GM12878 (cell line): ENCODE measurements at regions not wholly inside any gene's neighbourhood (a gene's known extent, or its start where the extent isn't known, plus 50 kb on each side); places are given as distances from the start of the nearest gene placed in this dataset.

Source experiments
- ATAC-seq: fragments of 200-7000 bp; cut with Tn5 transposase; 3 replicates; pipeline ENCODE4 v1.9.1; 2020; ENCODE audit warnings: mild to moderate bottlenecking, moderate library complexity
- BruUV-seq: library from RNA; stranded (reverse); fragments of 400-500 nt; replicated peaks from 2 replicates; lab custom pipeline; 2021; lab: Mats Ljungman, UMichigan
- CTCF ChIA-PET: fragments of 300-600 bp; sonication (Branson Sonifier 250); formaldehyde crosslinking; extraction: SDS; loops from one replicate; lab custom pipeline; 2021; ENCODE audit warnings: inconsistent platforms; lab: Yijun Ruan, JAX
- POLR2A ChIA-PET: fragments of 350-600 bp; formaldehyde crosslinking; extraction: SDS; loops from one replicate; lab custom pipeline; 2021; ENCODE audit warnings: inconsistent platforms; lab: Charles Lee
- RAD21 ChIA-PET: fragments of 300-600 bp; sonication (Branson Sonifier 250); formaldehyde crosslinking; loops from one replicate; lab custom pipeline; 2023; ENCODE audit warnings: antibody characterized with exemption; ENCODE audit not compliant: unreplicated experiment; lab: Charles Lee
- SMC1A ChIA-PET: fragments of 300-600 bp; sonication (Branson Sonifier 250); formaldehyde crosslinking; loops from one replicate; lab custom pipeline; 2023; ENCODE audit not compliant: unreplicated experiment, uncharacterized antibody; lab: Charles Lee
- DNase-seq: peaks from one replicate; pipeline ENCODE4 v3.0.0-alpha.2; 2011; ENCODE audit warnings: low read depth, low spot score
- FAIRE-seq: peaks from 3 replicates; lab custom pipeline; 2011; peaks lifted over from hg19 to GRCh38; lab: Jason Lieb, UNC
- H2AFZ ChIP-seq: 2 replicates; pipeline ENCODE4 v1.6.0; 2011; ENCODE audit warnings: low read depth, low read length, control low read depth; ENCODE audit not compliant: control insufficient read depth
- H3K27ac ChIP-seq: 2 replicates; pipeline ENCODE4 v1.5.1; 2011; ENCODE audit warnings: control low read depth; ENCODE audit not compliant: control insufficient read depth, insufficient read depth
- H3K27me3 ChIP-seq, 2 experiments: replicated peaks in 1 of 2; 2 replicates each; pipeline versions ENCODE4 v1.6.0 to v1.6.1; 2011; ENCODE audit warnings: low read length in 1 of 2; ENCODE audit not compliant: control insufficient read depth in 2 of 2, insufficient read depth in 2 of 2
- H3K36me3 ChIP-seq, 2 experiments: 2 replicates each; pipeline ENCODE4 v1.5.1; 2011; ENCODE audit warnings: low read length in 1 of 2; ENCODE audit not compliant: control insufficient read depth in 2 of 2, insufficient read depth in 2 of 2
- H3K4me1 ChIP-seq: 2 replicates; pipeline ENCODE4 v1.6.1; 2011; ENCODE audit warnings: mild to moderate bottlenecking, low read length, moderate library complexity, mixed read lengths; ENCODE audit not compliant: control insufficient read depth, insufficient read depth
- H3K4me2 ChIP-seq: 2 replicates; pipeline ENCODE4 v1.6.0; 2011; ENCODE audit warnings: control low read depth; ENCODE audit not compliant: control insufficient read depth, insufficient read depth
- H3K4me3 ChIP-seq: fragments of 200-600 bp; sonication (generic); 2 replicates; pipeline ENCODE4 v1.5.1; 2016
- H3K79me2 ChIP-seq: 2 replicates; pipeline ENCODE4 v1.6.0; 2011; ENCODE audit warnings: low read length; ENCODE audit not compliant: control insufficient read depth, insufficient read depth
- H3K9ac ChIP-seq: 2 replicates; pipeline ENCODE4 v1.8.0; 2011; ENCODE audit warnings: low read length, control low read depth, mixed read lengths; ENCODE audit not compliant: control insufficient read depth, insufficient read depth
- H3K9me3 ChIP-seq: replicated peaks from 3 replicates; pipeline ENCODE4 v1.5.1; 2011; ENCODE audit warnings: mild to moderate bottlenecking, low read length; ENCODE audit not compliant: control insufficient read depth, insufficient read depth
- H4K20me1 ChIP-seq: 2 replicates; pipeline ENCODE4 v1.6.0; 2011; ENCODE audit not compliant: control insufficient read depth, insufficient read depth
- BMI1 ChIP-seq: fragments of 450-650 bp; IDR thresholded peaks from 2 replicates; pipeline ENCODE4 v1.6.1; 2016; ENCODE audit warnings: mild to moderate bottlenecking, moderate library complexity, borderline replicate concordance
- CHD1 ChIP-seq: IDR thresholded peaks from 2 replicates; pipeline ENCODE4 v1.6.1; 2012; ENCODE audit warnings: low read depth, low read length, improper control_type of control experiment
- JUND ChIP-seq: IDR thresholded peaks from 2 replicates; pipeline ENCODE4 v1.6.1; 2012; ENCODE audit warnings: low read depth, mild to moderate bottlenecking, low read length, improper control_type of control experiment, moderate library complexity
- MEF2B ChIP-seq: fragments of 450-650 bp; IDR thresholded peaks from 2 replicates; pipeline ENCODE4 v1.6.1; 2018; ENCODE audit warnings: mild to moderate bottlenecking, moderate library complexity; ENCODE audit not compliant: partially characterized antibody, poor library complexity, severe bottlenecking
- RCOR1 ChIP-seq: conservative IDR thresholded peaks from 2 replicates; pipeline ENCODE4 v1.6.1; 2012; ENCODE audit warnings: low read depth, low read length, improper control_type of control experiment
- SIN3A ChIP-seq: IDR thresholded peaks from 2 replicates; pipeline ENCODE4 v1.6.1; 2012; ENCODE audit warnings: low read depth, low read length, improper control_type of control experiment
- SMAD1 ChIP-seq: fragments of 450-650 bp; IDR thresholded peaks from 2 replicates; pipeline ENCODE4 v1.6.1; 2018; ENCODE audit warnings: mild to moderate bottlenecking, low read depth; ENCODE audit not compliant: partially characterized antibody
- STAT1 ChIP-seq: fragments of 450-650 bp; conservative IDR thresholded peaks from 2 replicates; pipeline ENCODE4 v1.6.1; 2014; ENCODE audit warnings: antibody characterized with exemption, mild to moderate bottlenecking
- TCF3 ChIP-seq: IDR thresholded peaks from 2 replicates; pipeline ENCODE4 v1.6.1; 2012; ENCODE audit warnings: low read depth, mild to moderate bottlenecking, low read length, borderline replicate concordance; ENCODE audit not compliant: insufficient read depth
- ZNF622 ChIP-seq: fragments of 450-650 bp; IDR thresholded peaks from 2 replicates; pipeline ENCODE4 v1.6.1; 2017; ENCODE audit warnings: mild to moderate bottlenecking, inconsistent platforms
- WGBS: methylation state at CpG from one replicate; pipeline ENCODE4 v1.1.6; 2016; ENCODE audit warnings: low lambda C conversion rate; ENCODE audit not compliant: insufficient replicate concordance, insufficient coverage; ENCODE audit errors: missing lambda C conversion rate; 5-methylcytosine and 5-hydroxymethylcytosine counted together
- in situ Hi-C: fragments of 300-500 bp; cut with MboI; formaldehyde crosslinking; loops from 9 replicates; pipeline ENCODE4 v1.14.3; 2018; ENCODE audit warnings: mixed read lengths
- intact Hi-C: fragments of 100-400 bp; cut with micrococcal nuclease; formaldehyde crosslinking; loops from one replicate; pipeline ENCODE4 v1.14.2; 2022; ENCODE audit not compliant: unreplicated experiment
- TF ChIP-seq, protein P1 (sequence below): IDR thresholded peaks from 2 replicates; pipeline ENCODE4 v1.6.1; 2012; ENCODE audit warnings: low read depth, low read length, improper control_type of control experiment

DNA sequence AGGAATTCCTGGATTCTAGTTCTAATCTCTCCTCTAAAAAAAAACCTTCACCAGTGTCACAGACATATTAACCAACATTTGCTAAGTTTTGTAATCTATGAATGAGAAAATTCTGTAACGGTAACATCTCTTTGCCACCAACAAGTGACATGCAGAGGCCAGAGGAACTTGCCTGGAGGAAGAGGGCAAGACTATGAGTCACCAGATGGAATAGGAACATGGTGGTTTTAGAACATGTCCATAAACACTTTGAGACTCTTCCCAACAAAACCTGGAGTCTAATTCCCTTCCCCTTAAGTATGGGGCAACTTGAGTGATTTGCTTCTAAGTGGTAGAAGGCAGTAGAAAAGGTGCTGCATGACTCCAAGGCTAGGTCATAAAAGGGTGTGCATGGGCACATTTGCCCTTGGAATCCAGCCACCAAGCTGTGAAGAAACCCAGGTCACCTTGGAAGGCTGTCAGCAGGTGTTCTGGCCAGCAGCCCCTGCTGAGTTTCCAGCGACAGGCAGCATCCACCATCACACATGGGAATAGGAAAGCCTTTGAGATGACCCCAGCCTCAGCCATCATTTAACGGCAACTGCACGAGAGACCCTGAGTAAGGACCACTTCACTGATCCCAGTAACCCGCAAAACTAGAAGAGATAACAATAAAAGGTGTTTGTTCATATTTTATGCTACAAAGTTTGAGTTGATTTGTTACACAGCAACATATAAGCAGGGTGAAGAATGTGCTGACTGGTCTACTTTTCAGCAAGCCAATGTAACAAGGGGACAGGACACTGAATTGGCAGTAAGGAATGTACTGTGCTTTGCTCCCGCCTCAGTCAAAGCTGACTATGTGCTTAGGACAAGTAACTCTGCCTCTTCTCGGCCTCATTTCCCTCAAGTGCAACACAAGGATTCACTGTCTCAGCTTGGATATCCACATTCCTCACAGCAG is 90.6 kb downstream of the SKA1 start:
- H3K4me1 ChIP-seq = no peaks in the 10 kb centered on the region
- intact Hi-C loops = no loop called here
- ChIA-PET SMC1A (interaction anchor here (1.1 kb wide), 1 partner anchor 14 kb away, joined by 3 read pairs; no protein-coding TSS in a partner anchor), CTCF (no interaction called here), RAD21 (no interaction called here), POLR2A (no interaction called here)
- ATAC-seq (no peak), DNase-seq (no peak), FAIRE-seq (no peak)
- H3K27ac ChIP-seq = no peak overlapping the region
- no peaks in the 10 kb centered on the region for H4K20me1 ChIP-seq
- H3K36me3 ChIP-seq = no peaks in the 10 kb centered on the region
- H3K9me3 ChIP-seq = no peaks in the 10 kb centered on the region
- no peak overlapping the region for H3K4me2 ChIP-seq
- BruUV-seq = no TSS peak
- 20% methylated on average over 7 of the region's 7 CpGs for WGBS
- TF ChIP-seq JUND (no peak), CHD1 (no peak), RCOR1 (no peak), STAT1 (no peak), SIN3A (no peak), BMI1 (no peak), MEF2B (no peak), ZNF622 (no peak), SMAD1 (no peak), TCF3 (no peak)
- TF ChIP-seq, protein P1, sequence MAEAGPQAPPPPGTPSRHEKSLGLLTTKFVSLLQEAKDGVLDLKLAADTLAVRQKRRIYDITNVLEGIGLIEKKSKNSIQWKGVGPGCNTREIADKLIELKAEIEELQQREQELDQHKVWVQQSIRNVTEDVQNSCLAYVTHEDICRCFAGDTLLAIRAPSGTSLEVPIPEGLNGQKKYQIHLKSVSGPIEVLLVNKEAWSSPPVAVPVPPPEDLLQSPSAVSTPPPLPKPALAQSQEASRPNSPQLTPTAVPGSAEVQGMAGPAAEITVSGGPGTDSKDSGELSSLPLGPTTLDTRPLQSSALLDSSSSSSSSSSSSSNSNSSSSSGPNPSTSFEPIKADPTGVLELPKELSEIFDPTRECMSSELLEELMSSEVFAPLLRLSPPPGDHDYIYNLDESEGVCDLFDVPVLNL = no peak
- in situ Hi-C loops = no loop called here
- no peaks in the 10 kb centered on the region for H3K79me2 ChIP-seq
- H3K27me3 ChIP-seq = no peaks in the 10 kb centered on the region
- H3K4me3 ChIP-seq = no peak overlapping the region
- H2AFZ ChIP-seq = no peak overlapping the region
- H3K9ac ChIP-seq = no peak overlapping the region
